Type B pancreatic cell (in vitro differentiated cells): ENCODE measurements at regions not wholly inside any gene's neighbourhood (a gene's known extent, or its start where the extent isn't known, plus 50 kb on each side); places are given as distances from the start of the nearest gene placed in this dataset.

Experiments
- DNase-seq: peaks from one replicate; pipeline ENCODE4 v3.0.0; 2021; ENCODE audit warnings: mixed read lengths; ENCODE audit not compliant: unreplicated experiment; ENCODE audit errors: extremely low spot score
- H3K27ac Mint-ChIP-seq: 2 replicates; pipeline ENCODE4 v1.8.0; 2021; ENCODE audit warnings: mild to moderate bottlenecking, mixed read lengths
- H3K27me3 Mint-ChIP-seq: 2 replicates; pipeline ENCODE4 v1.8.0; 2021; ENCODE audit warnings: mixed read lengths
- H3K36me3 Mint-ChIP-seq: 2 replicates; pipeline ENCODE4 v1.8.0; 2021; ENCODE audit warnings: mixed read lengths
- H3K4me1 Mint-ChIP-seq: one replicate; pipeline ENCODE4 v1.8.0; 2021; ENCODE audit warnings: mixed read lengths; ENCODE audit not compliant: unreplicated experiment
- H3K4me3 Mint-ChIP-seq: 2 replicates; pipeline ENCODE4 v1.8.0; 2021; ENCODE audit warnings: mild to moderate bottlenecking, mixed read lengths
- H3K9me3 Mint-ChIP-seq: 2 replicates; pipeline ENCODE4 v1.8.0; 2021; ENCODE audit warnings: mixed read lengths
- TF ChIP-seq, protein P1 (sequence below): fragments of 200-600 bp; sonication (generic); conservative IDR thresholded peaks from 2 replicates; pipeline ENCODE4 v1.5.0; 2021; ENCODE audit warnings: antibody characterized with exemption, mild to moderate bottlenecking

- Mint-ChIP-seq H3K27me3 (no peaks in the 10 kb centered on the region), H3K4me3 (peak overlapping the region; percentile 2), H3K36me3 (no peaks in the 10 kb centered on the region), H3K9me3 (peaks cover 9% of the 10 kb centered on the region), H3K27ac (no peak overlapping the region), H3K4me1 (peaks cover 13% of the 10 kb centered on the region)
- TF ChIP-seq, protein P1, sequence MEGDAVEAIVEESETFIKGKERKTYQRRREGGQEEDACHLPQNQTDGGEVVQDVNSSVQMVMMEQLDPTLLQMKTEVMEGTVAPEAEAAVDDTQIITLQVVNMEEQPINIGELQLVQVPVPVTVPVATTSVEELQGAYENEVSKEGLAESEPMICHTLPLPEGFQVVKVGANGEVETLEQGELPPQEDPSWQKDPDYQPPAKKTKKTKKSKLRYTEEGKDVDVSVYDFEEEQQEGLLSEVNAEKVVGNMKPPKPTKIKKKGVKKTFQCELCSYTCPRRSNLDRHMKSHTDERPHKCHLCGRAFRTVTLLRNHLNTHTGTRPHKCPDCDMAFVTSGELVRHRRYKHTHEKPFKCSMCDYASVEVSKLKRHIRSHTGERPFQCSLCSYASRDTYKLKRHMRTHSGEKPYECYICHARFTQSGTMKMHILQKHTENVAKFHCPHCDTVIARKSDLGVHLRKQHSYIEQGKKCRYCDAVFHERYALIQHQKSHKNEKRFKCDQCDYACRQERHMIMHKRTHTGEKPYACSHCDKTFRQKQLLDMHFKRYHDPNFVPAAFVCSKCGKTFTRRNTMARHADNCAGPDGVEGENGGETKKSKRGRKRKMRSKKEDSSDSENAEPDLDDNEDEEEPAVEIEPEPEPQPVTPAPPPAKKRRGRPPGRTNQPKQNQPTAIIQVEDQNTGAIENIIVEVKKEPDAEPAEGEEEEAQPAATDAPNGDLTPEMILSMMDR: no peak
- DNase-seq: no peak
Observed at GRCh38 chr6:14695579-14695978, 550.3 kb upstream of the JARID2 start.

GRCh38 chr6:14696367-14696766 lies 549.5 kb upstream of the JARID2 start:
- TF ChIP-seq, protein P1: no peak
- Mint-ChIP-seq H3K4me3 (no peak overlapping the region), H3K27me3 (no peaks in the 10 kb centered on the region), H3K4me1 (peaks cover 13% of the 10 kb centered on the region), H3K27ac (no peak overlapping the region), H3K36me3 (no peaks in the 10 kb centered on the region), H3K9me3 (peaks cover 13% of the 10 kb centered on the region)
- no peak for DNase-seq

- Mint-ChIP-seq H3K4me1 (peaks cover 13% of the 10 kb centered on the region), H3K36me3 (no peaks in the 10 kb centered on the region), H3K9me3 (peaks cover 13% of the 10 kb centered on the region), H3K27me3 (no peaks in the 10 kb centered on the region), H3K27ac (no peak overlapping the region), H3K4me3 (no peak overlapping the region)
- TF ChIP-seq, protein P1: no peak
- no peak for DNase-seq
Observed at GRCh38 chr6:14697427-14697826, 548.4 kb upstream of the JARID2 start.

DNA sequence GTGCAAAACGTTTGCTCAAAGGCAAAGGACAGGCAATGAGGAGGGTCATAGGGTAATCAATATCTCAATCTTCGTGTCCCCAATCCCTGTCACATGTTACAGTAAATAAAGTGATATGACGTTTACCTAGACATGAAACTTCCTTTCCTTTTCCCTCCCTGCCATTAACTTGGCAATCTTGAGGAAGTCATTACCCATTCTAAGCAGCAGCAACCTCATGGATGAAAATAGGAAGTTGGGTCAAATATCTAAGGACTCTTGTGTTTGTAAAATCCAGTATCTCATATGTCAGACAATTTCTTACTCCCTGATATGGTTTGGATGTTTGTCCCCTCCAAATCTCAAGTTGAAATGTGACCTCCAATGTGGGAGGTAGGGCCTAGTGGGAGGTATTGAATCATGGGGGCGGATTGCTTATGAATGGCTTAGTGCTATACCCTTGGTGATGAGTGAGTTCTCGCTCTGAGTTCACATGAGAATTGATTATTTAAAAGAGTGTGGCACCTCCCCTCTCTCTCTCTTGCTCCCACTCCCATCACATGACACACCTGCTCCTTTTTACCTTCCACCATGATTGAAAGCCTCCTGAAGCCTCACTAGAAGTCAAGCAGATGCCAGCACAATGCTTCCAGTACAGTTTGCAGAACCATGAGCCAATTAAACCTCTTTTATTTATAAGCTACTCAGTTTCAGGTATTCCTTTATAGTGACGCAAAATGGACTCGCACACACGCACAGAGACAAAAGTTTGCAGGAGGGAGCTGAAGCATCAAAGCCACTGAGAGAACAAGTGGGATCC lies 545.9 kb upstream of the JARID2 start:
- no peak overlapping the region for H3K27ac Mint-ChIP-seq
- H3K36me3 Mint-ChIP-seq: no peaks in the 10 kb centered on the region
- peaks cover 12% of the 10 kb centered on the region for H3K4me1 Mint-ChIP-seq
- peaks cover 13% of the 10 kb centered on the region for H3K9me3 Mint-ChIP-seq
- TF ChIP-seq, protein P1: no peak
- H3K27me3 Mint-ChIP-seq: no peaks in the 10 kb centered on the region
- DNase-seq: no peak
- H3K4me3 Mint-ChIP-seq: no peak overlapping the region

DNA sequence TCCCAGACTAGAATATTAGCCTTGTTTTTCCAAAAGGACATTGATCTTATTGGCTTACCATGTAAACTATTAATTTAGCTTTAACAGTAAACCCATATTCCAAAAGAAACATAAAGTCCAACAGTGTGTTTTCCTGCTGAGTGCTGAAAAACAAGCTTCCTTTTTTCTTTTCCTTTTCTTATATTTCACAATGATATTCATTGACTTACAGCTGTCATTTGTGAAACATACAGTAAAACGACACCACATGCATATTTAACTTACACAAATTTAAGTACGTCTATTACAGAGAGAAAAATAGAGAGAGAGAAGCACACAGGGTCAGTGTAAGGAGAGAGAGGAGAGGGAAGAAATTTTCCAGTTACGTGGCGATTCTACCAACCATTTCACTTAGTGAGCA lies 543.9 kb upstream of the JARID2 start:
- Mint-ChIP-seq H3K27me3 (no peaks in the 10 kb centered on the region), H3K4me3 (no peak overlapping the region), H3K36me3 (no peaks in the 10 kb centered on the region), H3K9me3 (peaks cover 13% of the 10 kb centered on the region), H3K4me1 (peaks cover 16% of the 10 kb centered on the region), H3K27ac (no peak overlapping the region)
- TF ChIP-seq, protein P1: no peak
- no peak for DNase-seq
